GM21515 (cell line): ENCODE measurements at regions not wholly inside any gene's neighbourhood (a gene's known extent, or its start where the extent isn't known, plus 50 kb on each side); places are given as distances from the start of the nearest gene placed in this dataset.
A peak's percentile ranks its signal among the peaks of the same experiment; 100 is the strongest.

Experiments used
- ATAC-seq: cut with Tn5 transposase; IDR thresholded peaks from one replicate; pipeline ENCODE4 v1.9.1; 2021; ENCODE audit not compliant: unreplicated experiment

- no peak for ATAC-seq
Measured at GRCh38 chr5:125775896-125776295, 647.3 kb upstream of the GRAMD2B start.

- ATAC-seq: no peak
Measured at GRCh38 chr5:125776656-125777139, 646.5 kb upstream of the GRAMD2B start.

DNA sequence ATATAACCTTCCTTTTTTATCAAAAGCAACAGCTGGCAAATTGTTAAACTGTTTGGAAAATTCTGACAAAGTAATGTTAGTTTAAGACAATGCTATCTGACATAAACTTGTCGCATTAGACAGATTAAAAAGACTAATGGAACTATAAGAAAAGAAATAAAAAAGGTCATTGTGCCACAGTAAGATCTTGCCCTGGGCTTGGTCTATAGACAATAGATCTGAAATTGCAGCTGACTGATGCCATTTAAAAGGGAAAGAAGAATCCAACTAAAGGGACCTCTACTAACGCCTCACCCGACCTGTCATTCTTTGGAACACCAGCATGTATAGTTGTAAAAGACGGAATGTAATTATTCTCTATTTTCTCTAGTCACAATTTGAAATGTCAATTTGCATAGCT, 644.4 kb upstream of the GRAMD2B start:
- ATAC-seq: no peak

DNA sequence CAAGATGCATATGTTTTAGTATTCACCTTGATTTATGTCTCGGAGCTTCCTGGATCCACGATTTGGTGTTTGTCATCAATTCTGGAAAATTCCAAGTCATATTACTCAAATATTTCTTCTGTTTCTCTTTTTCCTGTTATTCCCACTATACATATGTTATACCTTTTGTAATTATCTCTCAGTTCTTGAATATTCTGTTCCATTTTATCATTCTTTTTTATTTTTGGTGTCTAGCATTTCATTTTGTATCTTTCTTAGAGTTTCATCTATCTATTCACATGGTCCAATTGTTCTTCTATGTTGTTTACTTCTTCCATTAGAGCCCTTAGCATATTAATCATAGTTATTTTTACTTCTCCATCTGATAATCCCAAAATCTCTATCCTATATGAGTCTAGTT, 637.8 kb upstream of the GRAMD2B start:
- no peak for ATAC-seq

DNA sequence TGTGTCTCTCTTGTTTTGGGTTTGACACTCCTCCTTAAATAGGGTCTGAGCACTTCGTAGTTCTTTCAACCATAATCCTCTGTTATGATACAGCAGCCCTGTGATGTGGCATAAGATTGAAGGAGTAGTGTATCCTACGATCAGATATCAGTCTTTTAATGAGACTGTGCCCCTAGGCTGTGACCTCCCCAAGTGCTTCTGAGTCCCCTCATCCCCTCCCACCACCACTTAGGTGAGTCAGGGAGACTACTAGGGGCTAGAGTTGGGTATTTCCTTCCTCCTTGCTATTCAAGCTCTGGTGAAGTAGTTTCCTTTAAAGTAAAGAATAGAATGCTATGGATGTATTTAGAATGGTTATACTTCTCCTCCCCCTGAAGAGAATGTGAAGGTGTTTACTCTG, 637.2 kb upstream of the GRAMD2B start:
- ATAC-seq: no peak

GRCh38 chr5:125793470-125793869, 629.7 kb upstream of the GRAMD2B start:
- no peak for ATAC-seq

DNA sequence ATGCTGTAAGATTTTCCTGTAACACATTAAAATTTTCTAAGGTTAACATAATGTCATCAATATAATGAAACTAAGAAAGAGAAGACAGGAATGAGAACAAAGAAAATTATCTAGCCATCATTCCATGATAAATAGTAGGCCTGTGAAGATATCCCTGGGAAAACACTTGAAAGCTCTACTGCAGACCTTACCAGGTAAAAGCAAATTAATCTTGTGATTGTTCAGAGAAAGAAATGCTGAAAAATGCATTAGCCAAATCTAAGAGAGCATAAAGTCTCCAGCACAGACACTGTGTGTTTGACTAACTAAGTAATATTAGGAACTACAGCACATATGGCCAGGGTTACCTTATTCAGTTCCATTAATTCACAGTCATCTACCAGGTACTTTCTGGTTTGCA, 628.3 kb upstream of the GRAMD2B start:
- ATAC-seq: no peak

GRCh38 chr5:125798307-125798706, 624.9 kb upstream of the GRAMD2B start:
- no peak for ATAC-seq

DNA sequence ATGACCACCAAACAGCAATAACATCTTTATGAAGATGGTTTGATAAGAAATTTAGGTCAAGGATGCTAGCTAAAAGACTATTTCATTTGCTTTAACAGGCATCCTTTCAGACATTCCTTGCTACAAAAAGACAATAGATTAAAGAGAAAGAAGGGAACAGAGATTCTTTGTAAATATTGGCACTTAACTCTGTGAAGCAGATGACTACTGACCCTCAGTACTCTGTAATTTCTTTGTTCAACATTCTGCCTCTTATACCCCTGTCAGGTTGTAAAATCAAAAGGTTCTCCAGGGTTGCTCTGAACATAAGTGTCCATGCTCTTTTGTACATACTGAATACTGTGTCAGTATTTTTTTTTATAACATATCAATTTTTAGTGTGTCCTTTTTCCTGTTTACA, 610.6 kb upstream of the GRAMD2B start:
- no peak for ATAC-seq

DNA sequence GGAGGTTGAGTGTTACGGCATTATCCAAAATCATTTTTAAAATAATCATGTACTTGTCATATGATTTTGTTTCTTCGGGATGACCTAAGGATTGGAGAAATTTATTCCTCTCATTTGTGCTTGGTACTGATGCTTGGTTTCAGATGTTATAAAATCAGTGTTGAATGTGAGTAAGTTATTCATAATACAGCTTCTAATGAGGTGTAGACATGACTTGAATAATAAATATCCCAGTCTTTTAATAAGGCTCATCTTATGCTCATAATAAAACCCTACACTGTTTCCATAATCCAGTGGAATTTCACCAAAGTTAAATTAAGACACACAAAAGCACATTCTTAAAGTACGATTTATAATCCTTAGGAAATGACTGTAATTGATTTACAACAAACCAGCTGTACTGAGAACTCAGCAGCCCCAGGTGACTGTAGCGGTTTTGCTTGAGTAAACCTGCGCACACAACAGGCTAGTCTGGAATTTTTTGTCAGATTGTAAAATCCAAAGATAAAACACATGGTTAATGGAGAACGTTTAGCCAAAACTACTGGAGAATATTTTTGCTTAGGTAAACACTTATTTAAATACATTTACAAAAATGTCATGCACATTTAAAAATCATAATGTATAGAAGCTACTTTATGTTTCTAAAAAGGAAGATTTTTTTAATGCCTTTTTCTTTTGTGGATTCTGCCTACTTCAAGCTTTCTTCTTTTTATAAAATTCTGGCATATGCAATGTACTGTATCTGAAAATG, 609.8 kb upstream of the GRAMD2B start:
- ATAC-seq: no peak

DNA sequence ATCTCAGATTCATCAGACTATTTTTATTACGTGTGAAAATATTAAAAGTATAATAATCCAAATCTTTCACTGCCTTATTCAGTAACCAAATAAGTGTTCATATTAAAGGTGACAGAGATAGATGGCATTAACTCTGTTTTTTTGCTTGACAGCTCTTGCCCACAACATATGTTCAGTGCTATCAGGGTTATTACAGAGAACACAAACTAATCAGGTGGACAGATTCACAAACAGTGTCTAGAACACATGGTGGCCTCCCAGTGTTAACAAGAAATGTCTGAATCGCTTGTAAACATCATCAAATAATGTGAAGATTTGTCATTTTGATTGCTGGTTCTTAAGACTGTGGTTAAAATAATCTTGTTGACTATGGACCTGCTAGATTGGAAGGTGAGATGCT, 609.1 kb upstream of the GRAMD2B start:
- ATAC-seq: no peak

- ATAC-seq: no peak
Measured at GRCh38 chr5:125823572-125823971, 599.6 kb upstream of the GRAMD2B start.

DNA sequence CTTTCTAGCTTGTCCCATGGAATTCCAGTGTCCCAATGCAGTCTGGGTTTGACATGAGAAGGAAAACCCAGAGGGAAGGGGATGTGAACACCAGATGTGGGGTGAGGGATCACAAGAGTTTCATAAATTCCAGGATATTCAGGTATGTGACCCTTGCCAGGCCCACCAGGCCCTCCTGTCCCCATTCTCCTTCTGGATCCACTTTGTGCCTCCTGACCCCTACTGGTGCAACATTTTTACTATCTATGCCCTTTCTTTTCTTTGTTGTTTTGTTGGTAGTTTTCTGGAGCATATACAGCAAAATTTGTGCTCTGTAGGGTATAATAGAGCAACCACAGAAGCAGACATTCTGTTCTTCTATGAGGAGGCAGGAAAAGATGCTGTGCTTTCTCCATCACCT, 597.0 kb upstream of the GRAMD2B start:
- no peak for ATAC-seq

DNA sequence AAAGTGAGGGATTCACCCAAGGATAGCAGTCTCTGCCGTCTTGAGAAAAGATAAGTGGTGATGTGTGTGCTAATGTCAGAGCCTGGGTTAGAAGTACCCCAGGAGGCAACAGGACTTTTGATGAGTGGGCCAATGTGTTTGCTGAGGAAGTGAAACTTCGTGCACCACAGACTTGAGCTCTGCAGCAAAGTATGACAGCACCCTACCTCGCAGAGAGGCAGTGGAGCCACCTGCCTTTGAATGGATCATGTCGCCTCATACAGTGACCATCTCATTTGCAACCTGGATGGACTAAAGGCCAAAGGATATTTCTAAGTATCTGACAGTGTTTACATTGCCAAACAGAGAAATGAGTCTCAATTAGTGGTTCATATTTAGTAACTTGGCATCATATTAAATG, 593.9 kb upstream of the GRAMD2B start:
- ATAC-seq: peak; percentile 98

GRCh38 chr5:125833398-125833797, 589.8 kb upstream of the GRAMD2B start:
- ATAC-seq: no peak

DNA sequence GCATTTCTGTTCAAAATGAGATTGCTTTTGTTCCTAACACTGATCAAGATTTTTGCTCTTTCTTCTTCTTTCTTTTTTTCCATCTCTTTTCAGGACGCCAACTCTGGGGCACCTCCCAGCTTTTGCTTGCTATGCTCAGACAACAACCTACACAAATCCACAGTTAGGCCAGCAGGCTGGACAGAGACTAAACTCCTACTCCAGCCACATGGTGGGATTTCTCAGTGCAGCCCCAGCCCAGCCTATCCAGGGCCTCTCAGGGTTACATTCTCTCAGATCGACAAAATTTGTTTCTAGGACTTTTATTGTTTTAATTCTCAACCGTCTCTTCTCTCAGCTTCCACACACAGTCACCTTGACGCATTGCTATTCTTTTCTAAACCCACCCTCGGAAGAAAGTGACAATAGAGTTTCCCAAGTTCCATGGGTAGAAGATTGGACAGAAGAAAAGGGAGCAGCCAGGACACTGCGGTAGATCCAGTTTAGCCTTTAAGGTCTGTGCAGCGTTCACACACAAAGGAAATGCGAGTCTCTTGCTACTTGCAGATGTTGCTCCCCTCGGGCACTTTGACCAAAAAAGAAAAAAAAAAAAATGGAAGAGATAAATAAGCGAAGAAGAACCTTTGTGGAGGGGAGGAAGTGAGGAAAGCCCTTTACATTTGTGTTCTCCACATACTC, 588.6 kb upstream of the GRAMD2B start:
- ATAC-seq: no peak

GRCh38 chr5:125835293-125836172, 587.7 kb upstream of the GRAMD2B start:
- ATAC-seq: peak; percentile 83

GRCh38 chr5:125836256-125836655, 587.0 kb upstream of the GRAMD2B start:
- ATAC-seq: no peak

DNA sequence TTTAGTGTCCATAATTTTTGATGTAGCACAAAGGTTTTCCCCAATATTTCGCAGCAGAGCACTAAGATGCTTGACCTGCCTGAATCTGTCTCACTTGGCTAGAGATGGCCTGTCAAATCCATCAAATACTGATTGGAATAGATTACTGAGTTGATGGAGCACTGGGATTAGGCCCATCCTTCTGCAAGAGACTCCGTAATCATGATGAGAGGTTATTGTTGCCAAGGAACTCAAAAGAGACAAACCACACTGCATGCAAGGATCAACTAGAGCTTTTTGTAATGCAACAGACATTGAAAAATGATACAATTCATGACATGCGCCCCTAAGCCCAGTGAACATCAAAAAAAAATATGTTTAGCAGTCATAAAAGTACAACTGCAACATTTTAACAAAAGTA, 585.3 kb upstream of the GRAMD2B start:
- no peak for ATAC-seq

- ATAC-seq: no peak
Measured at GRCh38 chr5:125847561-125847960, 575.6 kb upstream of the GRAMD2B start.

GRCh38 chr5:125848751-125849150, 574.5 kb upstream of the GRAMD2B start:
- no peak for ATAC-seq

DNA sequence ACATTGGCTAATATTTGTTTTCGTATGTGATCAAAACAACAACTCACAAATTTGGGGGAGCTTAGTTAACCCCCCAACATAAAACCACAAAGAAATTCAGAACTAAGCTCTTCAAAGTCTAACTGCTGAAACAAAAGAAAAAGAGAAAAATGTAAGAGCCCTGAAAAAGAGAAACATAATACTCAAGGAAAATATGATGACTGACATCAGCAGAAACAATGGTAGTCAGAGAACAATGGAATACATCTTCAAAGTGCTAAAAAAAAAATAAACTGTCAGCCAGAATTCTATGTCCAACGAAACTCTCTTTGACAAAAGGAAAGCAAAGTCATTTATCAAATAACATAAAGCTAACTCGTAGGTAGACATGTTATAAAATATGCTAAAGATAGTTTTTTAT, 566.3 kb upstream of the GRAMD2B start:
- no peak for ATAC-seq
